H1 (cell line): ENCODE measurements at regions not wholly inside any gene's neighbourhood (a gene's known extent, or its start where the extent isn't known, plus 50 kb on each side); places are given as distances from the start of the nearest gene placed in this dataset.

Experiments used
- CTCF ChIA-PET: fragments of 300-600 bp; sonication (Branson Sonifier 250); formaldehyde crosslinking; loops from one replicate; lab custom pipeline; 2021; ENCODE audit not compliant: partially characterized antibody; lab: Charles Lee
- POLR2A ChIA-PET: fragments of 300-600 bp; sonication (Branson Sonifier 250); formaldehyde crosslinking; loops from one replicate; lab custom pipeline; 2021; ENCODE audit warnings: inconsistent platforms; ENCODE audit not compliant: partially characterized antibody; lab: Charles Lee
- DNase-seq, 2 experiments: peaks; one replicate each; pipeline versions ENCODE4 v3.0.0 to v3.0.0-alpha.2; 2010 to 2022; ENCODE audit warnings: low spot score in 2 of 2, low read depth in 1 of 2, mixed read lengths in 1 of 2
- FAIRE-seq: peaks from 2 replicates; lab custom pipeline; 2011; peaks lifted over from hg19 to GRCh38; lab: Jason Lieb, UNC
- H2AFZ ChIP-seq: 2 replicates; pipeline ENCODE4 v1.8.1; 2012; ENCODE audit warnings: low read length, inconsistent platforms
- H2AK5ac ChIP-seq: 2 replicates; pipeline ENCODE4 v1.6.1; 2013; ENCODE audit warnings: low read depth, low read length
- H2BK120ac ChIP-seq: replicated peaks from 2 replicates; pipeline ENCODE3; 2013; ENCODE audit warnings: low read depth, low read length, inconsistent platforms
- H2BK12ac ChIP-seq: 2 replicates; pipeline ENCODE4 v1.6.1; 2013; ENCODE audit warnings: low read depth, low read length
- H2BK15ac ChIP-seq: 2 replicates; pipeline ENCODE4 v1.6.1; 2013; ENCODE audit warnings: low read length
- H2BK20ac ChIP-seq: 2 replicates; pipeline ENCODE4 v1.6.1; 2013; ENCODE audit warnings: low read length
- H2BK5ac ChIP-seq: 2 replicates; pipeline ENCODE4 v1.6.1; 2013; ENCODE audit warnings: low read depth, low read length
- H3K14ac ChIP-seq: 2 replicates; pipeline ENCODE4 v1.6.1; 2013; ENCODE audit warnings: inconsistent platforms; ENCODE audit not compliant: insufficient read length
- H3K18ac ChIP-seq: 2 replicates; pipeline ENCODE4 v1.6.1; 2013; ENCODE audit warnings: low read length; ENCODE audit errors: extremely low read depth
- H3K23ac ChIP-seq: 2 replicates; pipeline ENCODE4 v1.6.1; 2013; ENCODE audit warnings: inconsistent platforms; ENCODE audit not compliant: insufficient read length
- H3K23me2 ChIP-seq: 2 replicates; pipeline ENCODE4 v1.6.1; 2013; ENCODE audit warnings: low read depth, low read length
- H3K27ac ChIP-seq: 2 replicates; pipeline ENCODE4 v1.6.1; 2011; ENCODE audit warnings: low read depth, low read length, inconsistent platforms
- H3K27me3 ChIP-seq, 4 experiments: replicated peaks in 1 of 4; 1 replicate in 1 of 4; 2 replicates in 3 of 4; pipeline versions ENCODE4 v1.6.1 to v1.8.1; 2011 to 2013; ENCODE audit warnings: low read length in 3 of 4, mild to moderate bottlenecking in 3 of 4, inconsistent platforms in 2 of 4, mixed read lengths in 2 of 4, moderate library complexity in 1 of 4; ENCODE audit not compliant: control insufficient read depth in 3 of 4, insufficient read depth in 3 of 4; ENCODE audit errors: extremely low read depth in 1 of 4
- H3K36me3 ChIP-seq, 4 experiments: 2 replicates each; pipeline versions ENCODE4 v1.6.1 to v1.8.1; 2011 to 2013; ENCODE audit warnings: mild to moderate bottlenecking in 4 of 4, low read length in 3 of 4, moderate library complexity in 2 of 4, control low read depth in 1 of 4, inconsistent platforms in 1 of 4; ENCODE audit not compliant: insufficient read depth in 4 of 4, control insufficient read depth in 2 of 4
- H3K4ac ChIP-seq: replicated peaks from 2 replicates; pipeline ENCODE3; 2013; ENCODE audit warnings: low read length, low read depth, mixed read lengths, inconsistent platforms; ENCODE audit not compliant: insufficient read length
- H3K4me1 ChIP-seq, 4 experiments: replicated peaks in 1 of 4; 1 replicate in 1 of 4; 2 replicates in 3 of 4; pipeline versions ENCODE4 v1.6.1 to v1.8.1; 2011 to 2013; ENCODE audit warnings: low read length in 3 of 4, inconsistent platforms in 2 of 4, mixed read lengths in 1 of 4; ENCODE audit not compliant: insufficient read depth in 4 of 4, control insufficient read depth in 3 of 4
- H3K4me2 ChIP-seq, 2 experiments: 2 replicates each; pipeline versions ENCODE4 v1.6.1 to v1.8.1; 2011 to 2013; ENCODE audit warnings: low read depth in 2 of 2, low read length in 2 of 2, control low read depth in 1 of 2, inconsistent platforms in 1 of 2, mild to moderate bottlenecking in 1 of 2; ENCODE audit not compliant: insufficient read depth in 1 of 2
- H3K4me3 ChIP-seq, 4 experiments: fragments of 200-600, 300-600 bp in 1 of 4; sonication (generic), shearing (Covaris generic), sonication (Bioruptor Twin) in 1 of 4; 2 replicates each; pipeline versions ENCODE4 v1.5.1 to v1.8.1; 2011 to 2016; ENCODE audit warnings: low read length in 4 of 4, low read depth in 3 of 4, control low read depth in 2 of 4, inconsistent platforms in 2 of 4, mild to moderate bottlenecking in 2 of 4, mixed read lengths in 1 of 4, moderate library complexity in 1 of 4; ENCODE audit not compliant: insufficient read depth in 2 of 4; ENCODE audit errors: extremely low read depth in 1 of 4
- H3K56ac ChIP-seq: replicated peaks from 2 replicates; pipeline ENCODE3; 2013; ENCODE audit warnings: low read depth, mild to moderate bottlenecking, mixed read lengths, low read length, inconsistent platforms; ENCODE audit not compliant: insufficient read length
- H3K79me1 ChIP-seq: 2 replicates; pipeline ENCODE4 v1.6.1; 2013; ENCODE audit warnings: low read depth, low read length, control low read depth
- H3K79me2 ChIP-seq, 2 experiments: 2 replicates each; pipeline versions ENCODE4 v1.6.1 to v1.8.1; 2012 to 2013; ENCODE audit warnings: low read length in 2 of 2, mild to moderate bottlenecking in 2 of 2, inconsistent platforms in 1 of 2; ENCODE audit not compliant: insufficient read depth in 2 of 2, control insufficient read depth in 1 of 2
- H3K9ac ChIP-seq, 4 experiments: replicated peaks in 1 of 4; 1 replicate in 1 of 4; 2 replicates in 3 of 4; pipeline versions ENCODE4 v1.6.1 to v1.8.1; 2011 to 2013; ENCODE audit warnings: low read depth in 3 of 4, low read length in 3 of 4, control low read depth in 2 of 4, mild to moderate bottlenecking in 2 of 4, moderate library complexity in 2 of 4, inconsistent platforms in 1 of 4; ENCODE audit errors: extremely low read depth in 1 of 4
- H3K9me3 ChIP-seq, 2 experiments: 2 replicates each; pipeline versions ENCODE4 v1.6.1 to v1.8.1; 2012 to 2013; ENCODE audit warnings: mild to moderate bottlenecking in 2 of 2, moderate library complexity in 2 of 2, control low read depth in 1 of 2, inconsistent platforms in 1 of 2, low read depth in 1 of 2, low read length in 1 of 2, mixed read lengths in 1 of 2; ENCODE audit not compliant: insufficient read depth in 2 of 2
- H4K20me1 ChIP-seq, 2 experiments: replicated peaks in 1 of 2; 2 replicates each; pipeline versions ENCODE3 to v1.8.1; 2011 to 2013; ENCODE audit warnings: inconsistent platforms in 2 of 2, low read length in 2 of 2, mild to moderate bottlenecking in 1 of 2; ENCODE audit not compliant: insufficient read depth in 2 of 2, control insufficient read depth in 1 of 2
- H4K5ac ChIP-seq: 2 replicates; pipeline ENCODE4 v1.6.1; 2013; ENCODE audit warnings: low read length, low read depth, mixed read lengths, inconsistent platforms; ENCODE audit not compliant: insufficient read length
- H4K8ac ChIP-seq: 2 replicates; pipeline ENCODE4 v1.8.0; 2013; ENCODE audit warnings: mild to moderate bottlenecking, moderate library complexity, low read length, inconsistent platforms; ENCODE audit not compliant: insufficient read depth; ENCODE audit errors: extremely low read depth
- H4K91ac ChIP-seq: replicated peaks from 2 replicates; pipeline ENCODE3; 2013; ENCODE audit warnings: low read length, mixed read lengths, inconsistent platforms; ENCODE audit not compliant: insufficient read length
- EZH2 ChIP-seq: fragments of 200-600 bp; sonication (generic); IDR thresholded peaks from 2 replicates; pipeline ENCODE4 v1.7.1; 2012; ENCODE audit warnings: low read depth, mild to moderate bottlenecking, moderate library complexity, low read length, inconsistent platforms; ENCODE audit not compliant: severe bottlenecking
- HDAC2 ChIP-seq, 2 experiments: fragments of 300-600 bp in 1 of 2; sonication (generic) in 1 of 2; IDR thresholded peaks; 2 replicates each; pipeline ENCODE4 v1.6.1; 2011 to 2012; ENCODE audit warnings: low read depth in 2 of 2, low read length in 2 of 2, mild to moderate bottlenecking in 2 of 2, moderate library complexity in 2 of 2, borderline replicate concordance in 1 of 2, inconsistent platforms in 1 of 2
- MAFK ChIP-seq: IDR thresholded peaks from 2 replicates; pipeline ENCODE4 v1.6.1; 2012; ENCODE audit warnings: low read depth, mild to moderate bottlenecking, improper control_type of control experiment, low read length
- SRF ChIP-seq: IDR thresholded peaks from 2 replicates; pipeline ENCODE4 v1.6.1; 2011; ENCODE audit warnings: mild to moderate bottlenecking, low read depth, low read length, moderate library complexity
- TEAD4 ChIP-seq: IDR thresholded peaks from 2 replicates; pipeline ENCODE4 v1.6.1; 2012; ENCODE audit warnings: low read depth, low read length, inconsistent platforms, mixed read lengths
- WGBS, 2 experiments: shearing (Covaris generic) in 1 of 2; methylation state at CpG; one replicate each; pipeline versions ENCODE4 v1.1.6 to v1.1.7; 2013 to 2015; ENCODE audit warnings: low lambda C conversion rate in 2 of 2, mixed read lengths in 2 of 2, inconsistent platforms in 1 of 2, low coverage in 1 of 2, missing lambda C conversion rate in 1 of 2; ENCODE audit not compliant: insufficient replicate concordance in 2 of 2, insufficient coverage in 1 of 2, insufficient read length in 1 of 2; ENCODE audit errors: extremely low coverage in 1 of 2, missing lambda C conversion rate in 1 of 2; 5-methylcytosine and 5-hydroxymethylcytosine counted together

DNA sequence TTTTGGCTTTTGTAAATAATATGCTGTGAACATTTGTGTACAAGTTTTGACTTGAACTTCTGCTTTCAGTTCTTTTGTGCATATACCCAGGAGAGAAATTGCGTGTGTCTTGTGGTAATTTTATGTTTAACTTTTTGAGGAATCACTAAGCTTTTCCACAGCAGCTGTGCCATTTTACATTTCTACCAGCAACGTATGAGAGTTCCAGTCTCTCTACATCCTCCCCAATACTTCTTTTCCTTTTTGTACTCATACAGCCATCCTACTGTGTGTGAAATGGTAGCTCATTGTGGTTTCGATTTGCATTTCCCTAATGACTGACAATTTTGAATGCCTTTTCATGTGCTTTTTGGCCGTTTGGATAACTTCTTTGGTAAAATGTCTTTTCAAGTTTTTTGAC lies 66.3 kb upstream of the INHBA start:
- TF ChIP-seq SRF (no peak), HDAC2 (IDR thresholded peaks at IDR 0.05; ENCODE audit: borderline replicate concordance in 1 of 2, low read depth in 2 of 2, low read length in 2 of 2) (no peak), EZH2 (no peak), MAFK (no peak), TEAD4 (no peak)
- Histone ChIP-seq H2BK12ac (no peak overlapping the region), H3K4ac (no peak overlapping the region), H2AFZ (no peak overlapping the region), H3K36me3 (no peaks in the 10 kb centered on the region), H4K20me1 (no peaks in the 10 kb centered on the region), H3K9ac (no peak overlapping the region), H4K5ac (no peak overlapping the region), H3K4me1 (no peaks in the 10 kb centered on the region), H3K9me3 (no peaks in the 10 kb centered on the region), H4K8ac (no peak overlapping the region), H2BK20ac (no peak overlapping the region), H3K79me2 (no peaks in the 10 kb centered on the region), H4K91ac (no peak overlapping the region), H3K23ac (no peak overlapping the region), H3K56ac (no peak overlapping the region), H3K4me2 (no peak overlapping the region), H2BK15ac (no peak overlapping the region), H3K18ac (no peak overlapping the region), H3K79me1 (no peaks in the 10 kb centered on the region), H3K27ac (no peak overlapping the region), H3K14ac (no peak overlapping the region), H3K27me3 (no peaks in the 10 kb centered on the region), H3K4me3 (no peak overlapping the region), H2AK5ac (no peak overlapping the region), H3K23me2 (no peaks in the 10 kb centered on the region), H2BK120ac (no peak overlapping the region), H2BK5ac (no peak overlapping the region)
- POLR2A ChIA-PET: no interaction called here
- FAIRE-seq (no peak), DNase-seq (no peak)
- 86% methylated on average over 4 of the region's 4 CpGs; no CpG with 5 or more reads in 1 of the 2 experiments for WGBS, 2 experiments
- CTCF ChIA-PET: interaction anchor here (2.0 kb wide), 1 partner anchor 174 kb away, joined by 6 read pairs; no protein-coding TSS in a partner anchor
